ENCODE measurements at regions not wholly inside any gene's neighbourhood (a gene's known extent, or its start where the extent isn't known, plus 50 kb on each side); places are given as distances from the start of the nearest gene placed in this dataset.

GRCh38 chr6:66699385-66699784, 992.4 kb upstream of the EYS start:
- H3K27me3 Mint-ChIP-seq (ENCODE audit: low read depth), result no peaks in the 10 kb centered on the region
- DNase-seq (ENCODE audit: low spot score), result no peak
- no peak for TF ChIP-seq CTCF (IDR thresholded peaks at IDR 0.05)
- H3K36me3 Mint-ChIP-seq (ENCODE audit: low read depth), result no peaks in the 10 kb centered on the region
- H3K4me3 Mint-ChIP-seq (ENCODE audit: unreplicated experiment), result no peak overlapping the region
- no peak overlapping the region for H3K27ac Mint-ChIP-seq (ENCODE audit: unreplicated experiment)
- no peaks in the 10 kb centered on the region for H3K4me1 Mint-ChIP-seq (ENCODE audit: low read depth)
- peaks cover 10% of the 10 kb centered on the region for H3K9me3 Mint-ChIP-seq (ENCODE audit: low read depth)

GRCh38 chr6:66689608-66690007, 982.6 kb upstream of the EYS start:
- Mint-ChIP-seq H3K4me1 (ENCODE audit: low read depth) (no peaks in the 10 kb centered on the region), H3K9me3 (ENCODE audit: low read depth) (peaks cover 12% of the 10 kb centered on the region), H3K4me3 (ENCODE audit: unreplicated experiment) (no peak overlapping the region), H3K36me3 (ENCODE audit: low read depth) (no peaks in the 10 kb centered on the region), H3K27ac (ENCODE audit: unreplicated experiment) (no peak overlapping the region), H3K27me3 (ENCODE audit: low read depth) (no peaks in the 10 kb centered on the region)
- TF ChIP-seq CTCF (IDR thresholded peaks at IDR 0.05), result no peak
- no peak for DNase-seq (ENCODE audit: low spot score)

- no peaks in the 10 kb centered on the region for H3K4me1 Mint-ChIP-seq (ENCODE audit: low read depth)
- H3K27me3 Mint-ChIP-seq (ENCODE audit: low read depth), result no peaks in the 10 kb centered on the region
- H3K36me3 Mint-ChIP-seq (ENCODE audit: low read depth), result no peaks in the 10 kb centered on the region
- no peak for TF ChIP-seq CTCF (IDR thresholded peaks at IDR 0.05)
- H3K9me3 Mint-ChIP-seq (ENCODE audit: low read depth), result peaks cover 17% of the 10 kb centered on the region
- no peak overlapping the region for H3K4me3 Mint-ChIP-seq (ENCODE audit: unreplicated experiment)
- no peak overlapping the region for H3K27ac Mint-ChIP-seq (ENCODE audit: unreplicated experiment)
- DNase-seq (ENCODE audit: low spot score), result no peak
Observed at GRCh38 chr6:66687611-66688140, 980.6 kb upstream of the EYS start.

GRCh38 chr6:66675906-66676305, 968.9 kb upstream of the EYS start:
- no peak for DNase-seq (ENCODE audit: low spot score)
- Mint-ChIP-seq H3K27ac (ENCODE audit: unreplicated experiment) (no peak overlapping the region), H3K4me1 (ENCODE audit: low read depth) (no peaks in the 10 kb centered on the region), H3K36me3 (ENCODE audit: low read depth) (no peaks in the 10 kb centered on the region), H3K4me3 (ENCODE audit: unreplicated experiment) (no peak overlapping the region), H3K27me3 (ENCODE audit: low read depth) (no peaks in the 10 kb centered on the region), H3K9me3 (ENCODE audit: low read depth) (no peaks in the 10 kb centered on the region)
- no peak for TF ChIP-seq CTCF (IDR thresholded peaks at IDR 0.05)

DNA sequence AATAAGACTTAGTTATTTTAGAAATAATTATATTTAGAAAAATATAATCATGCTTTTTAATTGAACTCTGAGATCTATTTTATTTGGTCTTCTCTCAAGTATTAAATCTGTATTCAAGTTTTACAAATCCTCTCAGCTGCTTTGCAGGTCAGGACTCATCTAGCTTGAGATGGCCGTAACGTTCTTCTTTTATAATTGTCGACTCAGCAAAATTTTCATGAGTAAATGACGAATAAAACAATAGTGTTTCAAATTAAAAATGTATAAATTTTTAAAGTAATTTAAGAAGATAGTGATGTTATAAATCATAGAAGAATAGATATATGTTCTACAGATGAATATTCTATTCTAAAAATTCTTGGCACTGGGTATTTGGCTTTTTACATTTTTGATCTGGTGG, 957.1 kb upstream of the EYS start:
- Mint-ChIP-seq H3K4me3 (ENCODE audit: unreplicated experiment) (no peak overlapping the region), H3K36me3 (ENCODE audit: low read depth) (no peaks in the 10 kb centered on the region), H3K9me3 (ENCODE audit: low read depth) (no peaks in the 10 kb centered on the region), H3K27me3 (ENCODE audit: low read depth) (no peaks in the 10 kb centered on the region), H3K4me1 (ENCODE audit: low read depth) (no peaks in the 10 kb centered on the region), H3K27ac (ENCODE audit: unreplicated experiment) (no peak overlapping the region)
- no peak for TF ChIP-seq CTCF (IDR thresholded peaks at IDR 0.05)
- DNase-seq (ENCODE audit: low spot score), result no peak
